KBM-7 (cell line): ENCODE measurements at regions not wholly inside any gene's neighbourhood (a gene's known extent, or its start where the extent isn't known, plus 50 kb on each side); places are given as distances from the start of the nearest gene placed in this dataset.
"Not testable (repeated sequence)": the region's sequence is repeated elsewhere in the genome, so short reads cannot be mapped to it uniquely, and the experiment has no call there.

Experiments
- DNase-seq: peaks from one replicate; pipeline ENCODE4 v3.0.0-alpha.2; 2015
- in situ Hi-C: fragments of 300-500 bp; cut with MboI; formaldehyde crosslinking; loops from 2 replicates; pipeline ENCODE4 v1.14.3; 2020; ENCODE audit warnings: low sequenced_read_pairs, low pct_unique_long_range_greater_than_20kb, mixed read lengths

DNA sequence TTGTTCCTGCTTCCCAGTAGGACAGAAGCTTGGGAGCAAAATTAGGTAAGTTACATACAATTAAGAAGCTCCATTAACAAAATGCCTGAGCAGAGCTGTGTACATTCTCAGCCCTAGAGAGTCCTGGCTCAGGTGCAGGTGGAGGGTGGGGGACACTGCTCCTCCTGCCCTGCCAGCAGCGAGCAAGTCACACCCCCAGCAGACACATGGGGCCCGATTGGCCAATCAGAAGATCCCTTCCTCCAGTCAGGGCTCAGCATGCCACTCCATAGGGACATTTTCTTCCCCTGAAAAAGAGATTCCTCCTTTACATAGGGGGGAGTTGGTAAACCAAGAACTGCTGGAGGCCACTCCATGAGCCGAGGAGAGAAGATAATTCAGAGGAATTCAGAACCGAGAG is 62.1 kb downstream of the PLXNA1 start:
- DNase-seq = no peak
- in situ Hi-C loops = no loop called here

DNA sequence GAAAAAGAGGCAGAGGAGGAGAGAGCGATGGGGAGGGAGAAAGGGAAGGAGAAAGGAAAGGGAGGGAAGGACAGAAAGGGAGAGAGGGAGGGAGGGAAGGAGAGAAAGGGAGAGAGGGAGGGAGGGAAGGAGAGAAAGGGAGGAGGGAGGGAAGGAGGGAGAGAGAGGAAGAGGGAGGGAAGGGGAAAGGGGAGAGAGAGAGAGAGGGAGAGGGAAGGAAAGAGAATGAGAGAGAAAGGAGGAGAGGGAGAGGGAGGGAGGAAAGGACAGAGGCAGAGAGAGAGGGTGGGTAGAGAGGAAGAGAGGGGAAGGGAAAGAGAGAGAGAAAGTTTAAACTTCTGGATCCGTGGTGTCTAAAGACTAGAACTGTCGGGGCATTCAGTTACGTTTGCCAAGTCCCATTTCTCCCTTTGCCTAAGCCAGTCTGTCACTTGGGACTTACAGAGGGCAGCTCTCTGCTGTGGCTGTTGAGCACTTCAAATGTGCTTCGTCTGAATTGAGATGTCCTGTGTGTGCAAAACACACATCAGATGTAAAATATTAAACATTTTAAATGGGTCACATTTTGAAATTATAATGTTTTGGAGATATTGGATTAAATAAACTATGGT is 62.6 kb downstream of the PLXNA1 start:
- in situ Hi-C loops = no loop called here
- no peak for DNase-seq

DNA sequence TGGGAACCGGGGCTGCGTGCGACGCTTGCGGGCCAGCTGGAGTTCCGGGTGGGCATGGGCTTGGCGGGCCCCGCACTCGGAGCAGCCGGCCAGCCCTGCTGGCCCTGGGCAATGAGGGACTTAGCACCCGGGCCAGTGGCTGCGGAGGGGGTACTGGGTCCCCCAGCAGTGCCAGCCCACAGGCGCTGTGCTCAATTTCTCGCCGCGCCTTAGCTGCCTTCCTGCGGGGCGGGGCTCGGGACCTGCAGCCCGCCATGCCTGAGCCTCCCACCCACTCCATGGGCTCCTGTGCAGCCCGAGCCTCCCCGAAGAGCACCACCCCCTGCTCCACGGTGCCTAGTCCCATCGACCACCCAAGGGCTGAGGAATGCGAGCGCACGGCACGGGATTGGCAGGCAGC is 63.8 kb downstream of the PLXNA1 start:
- in situ Hi-C loops, DNase-seq: not testable (repeated sequence)

DNA sequence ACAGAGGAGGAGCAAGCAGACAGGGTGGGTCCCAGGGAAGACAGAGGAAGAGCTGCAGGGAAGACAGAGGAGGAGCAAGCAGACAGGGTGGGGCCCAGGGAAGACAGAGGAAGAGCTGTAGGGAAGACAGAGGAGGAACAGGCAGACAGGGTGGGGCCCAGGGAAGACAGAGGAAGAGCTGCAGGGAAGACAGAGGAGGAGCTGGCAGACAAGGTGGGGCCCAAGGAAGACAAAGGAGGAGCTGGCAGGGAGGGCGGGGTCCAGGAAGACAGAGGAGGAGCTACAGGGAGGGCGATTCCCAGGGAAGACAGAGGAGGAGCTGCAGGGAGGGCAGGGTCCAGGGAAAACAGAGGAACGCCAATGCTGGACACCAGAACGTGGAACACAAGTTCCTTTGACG is 66.5 kb downstream of the PLXNA1 start:
- no peak for DNase-seq
- in situ Hi-C loops = no loop called here

DNA sequence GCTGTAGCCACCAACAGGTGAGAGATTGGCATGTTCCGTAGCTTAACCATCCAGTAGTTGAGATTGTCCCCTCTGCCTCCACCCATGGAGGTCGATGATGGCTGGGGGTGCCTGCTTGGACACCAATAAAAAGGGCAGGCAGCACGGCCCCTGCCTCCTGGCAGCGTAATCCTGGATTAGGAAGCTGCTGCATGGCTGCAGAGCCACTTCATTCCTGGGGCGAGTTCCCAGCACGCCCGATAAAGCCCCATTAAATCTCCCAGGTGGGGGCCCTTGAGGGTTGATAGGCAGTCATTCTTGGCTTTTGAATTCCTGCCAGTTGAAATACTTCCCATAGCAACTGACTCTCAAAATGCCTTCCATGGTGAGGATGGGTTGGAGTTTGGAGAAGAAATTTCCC is 67.8 kb downstream of the PLXNA1 start:
- in situ Hi-C loops = no loop called here
- no peak for DNase-seq

DNA sequence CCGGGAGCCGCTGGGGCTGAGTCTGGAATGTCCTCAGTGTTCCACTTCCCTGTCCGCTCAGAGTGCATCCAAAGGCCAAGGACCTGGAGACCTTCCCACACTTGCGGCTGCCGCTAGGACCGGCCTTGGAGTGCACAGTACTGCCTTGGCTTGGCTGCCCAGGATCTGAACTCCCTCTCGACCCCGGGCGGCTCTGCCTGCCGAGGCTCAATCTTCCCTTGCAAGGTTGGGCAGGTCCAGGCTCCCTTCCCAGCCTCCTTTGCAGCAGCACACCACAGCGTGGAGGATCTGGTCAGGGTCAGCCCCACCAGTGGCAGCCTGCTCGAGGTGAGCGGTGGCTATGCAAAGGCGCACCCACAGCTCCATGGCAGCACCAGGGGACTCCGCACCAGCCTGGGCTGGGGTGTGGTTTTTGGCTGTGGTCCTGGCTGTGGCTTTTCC is 69.2 kb downstream of the PLXNA1 start:
- in situ Hi-C loops = no loop called here

DNA sequence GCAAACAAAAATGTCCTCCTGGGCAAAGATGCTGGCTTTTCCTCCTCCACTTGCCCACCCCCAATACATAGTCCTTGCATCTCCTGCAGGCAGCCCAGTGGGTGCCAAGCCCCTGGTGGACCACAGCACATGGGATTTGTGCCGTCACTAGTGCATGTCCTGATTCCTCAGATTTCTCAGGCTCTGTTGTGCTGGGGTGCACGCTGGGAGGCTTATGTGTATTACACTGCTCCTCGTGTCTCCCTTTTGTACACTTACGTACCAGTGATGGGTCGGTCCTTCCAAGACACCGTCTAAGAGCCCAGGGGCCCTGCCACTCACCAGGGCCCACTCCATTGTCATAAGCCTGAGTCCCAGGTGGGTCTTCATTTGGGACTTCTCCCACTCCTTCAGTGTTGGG is 70.1 kb downstream of the PLXNA1 start:
- no peak for DNase-seq
- in situ Hi-C loops = no loop called here

More for the DNA sequence above, 69.2 kb downstream of the PLXNA1 start:
- no peak for DNase-seq

DNA sequence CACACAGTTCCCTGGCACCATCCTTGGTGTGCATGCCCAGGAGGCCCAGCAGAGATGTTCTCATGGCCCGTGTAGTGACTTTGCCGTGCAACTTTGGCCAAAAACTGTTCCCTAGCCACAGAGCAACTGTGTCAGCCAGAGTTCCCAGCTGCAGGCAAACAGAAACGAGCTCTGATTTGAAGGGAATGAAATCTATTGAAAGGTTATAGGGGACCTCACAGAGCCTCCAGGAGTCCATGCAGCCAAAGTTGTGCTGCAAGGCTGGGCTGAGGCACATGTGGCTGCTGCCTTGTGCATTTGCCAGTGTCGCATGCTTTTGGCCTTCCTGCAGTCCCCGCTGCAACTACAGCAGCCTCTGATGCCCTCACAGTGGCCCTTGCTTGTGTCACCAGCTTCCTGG is 70.5 kb downstream of the PLXNA1 start:
- in situ Hi-C loops = no loop called here
- no peak for DNase-seq

DNA sequence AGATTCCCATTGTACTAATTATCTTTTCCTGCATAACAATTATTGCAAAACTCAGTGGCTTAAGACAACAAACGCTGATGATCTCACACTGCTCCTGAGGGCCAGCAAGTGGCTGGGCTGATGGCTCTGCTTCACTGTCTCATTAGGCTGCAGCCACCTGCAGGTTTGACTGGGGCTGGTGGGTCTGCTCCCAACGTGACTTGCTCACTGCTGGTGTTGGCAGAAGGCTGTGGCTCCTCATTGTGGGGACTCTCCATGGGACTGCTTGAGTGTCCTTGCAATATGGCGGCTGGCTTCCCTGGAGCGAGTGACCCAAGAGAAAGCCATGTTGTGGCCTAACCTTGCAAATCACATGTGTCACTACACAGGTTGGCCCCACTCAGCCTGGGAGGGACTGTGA is 71.1 kb downstream of the PLXNA1 start:
- in situ Hi-C loops = no loop called here
- DNase-seq = no peak

DNA sequence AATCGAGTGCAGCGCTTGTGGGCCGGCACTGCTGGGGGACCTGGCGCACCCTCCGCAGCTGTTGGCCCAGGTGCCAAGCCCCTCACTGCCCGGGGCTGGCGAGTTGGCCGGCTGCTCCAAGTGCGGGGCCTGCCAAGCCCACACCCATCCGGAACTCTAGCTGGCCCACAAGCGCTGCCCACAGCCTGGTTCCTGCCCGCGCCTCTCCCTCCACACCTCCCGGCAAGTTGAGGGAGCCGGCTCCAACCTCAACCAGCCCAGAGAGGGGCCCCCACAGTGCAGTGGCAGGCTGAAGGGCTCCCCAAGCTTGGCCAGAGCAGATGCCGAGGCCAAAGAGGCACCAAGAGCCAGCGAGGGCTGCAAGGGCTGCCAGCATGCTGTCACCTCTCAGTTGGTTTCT is 73.4 kb downstream of the PLXNA1 start:
- in situ Hi-C loops = no loop called here
- DNase-seq = no peak

DNA sequence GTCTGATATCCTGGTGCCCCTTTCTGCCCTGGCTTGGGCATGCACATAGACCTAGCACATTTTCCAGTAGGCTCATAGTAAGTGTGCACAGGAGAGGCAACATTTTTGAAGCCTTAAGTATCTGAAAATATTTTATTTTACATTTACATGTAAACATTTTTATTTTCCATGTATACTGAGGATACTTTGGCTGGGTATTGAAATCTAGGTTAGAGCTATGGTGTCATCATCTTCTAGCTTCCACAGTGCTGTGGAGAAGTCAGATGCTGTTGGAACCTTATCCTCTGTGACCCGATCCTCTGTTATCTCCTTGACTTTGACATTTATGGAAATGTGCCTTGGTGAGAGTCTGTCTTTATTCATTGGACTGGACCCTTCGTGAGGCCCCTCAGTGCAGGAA is 74.1 kb downstream of the PLXNA1 start:
- in situ Hi-C loops = no loop called here
- DNase-seq = no peak

DNA sequence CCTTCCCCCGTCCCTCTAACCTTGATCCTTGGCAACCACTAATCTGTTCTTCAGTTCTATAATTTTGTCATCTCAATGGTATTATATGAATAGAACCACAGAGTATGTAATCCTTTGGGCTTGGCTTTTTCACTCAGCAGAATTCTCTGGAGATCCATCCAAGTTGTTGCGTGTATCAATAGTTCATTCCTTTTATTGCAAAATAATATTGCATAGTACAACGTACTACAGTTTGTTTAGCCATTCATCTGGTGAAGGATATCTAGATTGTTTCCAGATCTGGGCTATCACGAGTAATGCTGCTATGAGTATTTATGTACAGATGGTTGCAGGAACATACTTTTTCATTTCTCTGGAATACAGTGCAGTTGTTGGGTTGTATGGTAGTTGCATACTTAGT is 76.2 kb downstream of the PLXNA1 start:
- DNase-seq = no peak
- in situ Hi-C loops = no loop called here

DNA sequence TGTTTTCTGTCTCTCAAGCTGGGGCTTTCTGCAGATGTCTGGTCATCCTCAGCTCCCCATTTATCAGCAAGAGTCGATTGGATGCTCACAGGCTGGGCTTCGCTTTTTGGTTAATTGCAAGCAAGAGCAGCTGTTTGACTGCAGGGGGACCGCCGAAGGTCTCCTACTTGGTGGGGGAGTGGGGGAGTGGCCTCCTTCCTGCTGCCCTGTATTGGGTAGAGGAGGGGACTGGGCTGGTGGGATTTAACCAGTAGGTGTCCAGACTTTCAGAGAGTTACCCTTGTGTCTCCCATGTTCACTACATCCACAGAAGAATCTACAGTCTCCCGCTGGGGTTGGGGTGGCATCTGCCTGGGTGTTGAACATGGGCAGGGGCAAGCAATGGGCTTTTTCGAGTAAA is 78.7 kb downstream of the PLXNA1 start:
- no peak for DNase-seq
- in situ Hi-C loops = no loop called here

DNA sequence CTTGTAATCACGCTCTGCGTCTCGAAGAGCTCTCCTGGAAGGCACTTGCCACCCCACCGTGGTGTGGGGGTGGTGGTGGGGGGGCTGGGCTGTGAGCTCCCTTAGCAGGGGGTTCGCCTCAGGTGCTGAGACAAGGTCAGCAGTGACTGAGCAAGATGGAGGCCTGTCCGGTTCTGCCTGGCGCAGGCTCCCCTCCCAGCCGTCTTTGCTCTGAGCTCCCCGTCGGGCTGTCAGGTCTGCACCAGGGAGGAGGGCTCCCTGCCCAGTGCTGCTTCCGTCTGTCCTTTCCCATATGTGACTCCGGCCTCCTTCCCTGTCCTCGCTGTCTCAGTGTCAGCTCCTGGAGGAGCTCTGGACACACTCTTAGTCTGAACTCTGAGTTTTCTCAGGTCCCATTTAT is 80.0 kb downstream of the PLXNA1 start:
- no peak for DNase-seq
- in situ Hi-C loops = no loop called here

DNA sequence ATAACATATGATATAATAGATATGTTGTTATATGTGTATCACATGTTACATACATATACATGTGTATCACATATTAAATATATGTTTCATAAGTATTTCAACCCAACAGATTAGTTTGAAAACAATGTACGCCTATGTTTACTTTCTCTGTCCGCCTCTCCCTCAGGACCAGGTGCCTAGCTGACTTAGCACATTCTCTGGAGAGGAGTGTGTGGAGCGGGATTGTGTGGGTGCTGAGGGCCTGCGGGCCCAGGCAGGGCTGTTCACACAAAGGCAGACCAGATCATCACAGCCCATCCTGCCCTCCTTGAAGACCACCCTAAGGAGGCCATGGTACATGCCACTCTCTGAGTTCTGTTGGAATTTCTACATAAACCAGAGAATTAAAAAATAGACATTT is 81.0 kb downstream of the PLXNA1 start:
- DNase-seq = no peak
- in situ Hi-C loops = no loop called here

DNA sequence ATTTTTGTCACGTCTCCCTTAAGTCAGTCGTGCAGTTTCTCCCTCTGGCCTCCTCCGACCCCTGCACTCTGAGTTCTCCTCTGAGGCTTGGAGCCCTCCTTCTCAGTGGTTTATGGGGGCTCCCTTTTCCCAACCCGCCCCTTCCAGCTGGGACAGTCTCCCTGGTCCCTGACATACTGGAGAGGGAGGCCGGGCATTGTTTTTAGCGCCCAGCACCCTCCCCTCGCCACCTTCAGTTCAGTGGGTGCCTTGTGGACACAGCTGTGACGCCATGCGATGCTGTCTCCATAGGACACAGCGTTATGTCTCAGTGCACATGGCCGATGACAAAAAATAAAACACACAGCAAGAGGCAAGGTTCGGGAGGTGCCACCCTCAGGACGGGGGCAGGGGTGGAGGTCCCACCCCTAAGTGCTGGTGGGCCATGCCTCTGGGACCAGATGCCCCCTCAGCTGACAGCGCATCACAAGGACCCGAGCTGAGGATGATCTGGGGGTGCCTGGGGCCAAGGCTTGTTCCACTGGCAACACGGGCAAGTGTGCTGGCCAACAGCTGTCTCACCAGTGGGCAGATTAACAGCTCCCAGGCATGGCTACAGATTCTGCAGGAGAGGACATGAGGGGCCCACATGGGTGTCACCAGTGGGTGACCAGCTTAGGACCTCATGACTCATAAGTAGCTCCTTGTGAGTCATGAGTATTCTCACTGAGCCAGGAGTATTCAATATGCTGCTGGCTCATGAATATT is 81.6 kb downstream of the PLXNA1 start:
- in situ Hi-C loops = no loop called here
- DNase-seq = no peak

DNA sequence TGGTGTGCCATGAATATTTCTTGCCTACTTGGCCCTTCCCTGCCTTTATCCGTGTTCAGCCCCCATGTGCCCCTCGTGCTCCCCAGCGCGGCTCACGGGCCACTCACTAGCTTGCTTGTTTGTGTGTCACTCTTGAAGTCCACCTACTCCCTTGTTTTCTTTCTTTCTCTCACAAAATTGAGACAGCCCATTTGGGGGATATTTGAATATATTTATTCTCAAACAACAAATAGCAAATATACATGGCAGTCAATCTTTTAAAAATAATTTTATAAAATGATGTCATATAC is 82.2 kb downstream of the PLXNA1 start:
- in situ Hi-C loops = no loop called here
- no peak for DNase-seq

DNA sequence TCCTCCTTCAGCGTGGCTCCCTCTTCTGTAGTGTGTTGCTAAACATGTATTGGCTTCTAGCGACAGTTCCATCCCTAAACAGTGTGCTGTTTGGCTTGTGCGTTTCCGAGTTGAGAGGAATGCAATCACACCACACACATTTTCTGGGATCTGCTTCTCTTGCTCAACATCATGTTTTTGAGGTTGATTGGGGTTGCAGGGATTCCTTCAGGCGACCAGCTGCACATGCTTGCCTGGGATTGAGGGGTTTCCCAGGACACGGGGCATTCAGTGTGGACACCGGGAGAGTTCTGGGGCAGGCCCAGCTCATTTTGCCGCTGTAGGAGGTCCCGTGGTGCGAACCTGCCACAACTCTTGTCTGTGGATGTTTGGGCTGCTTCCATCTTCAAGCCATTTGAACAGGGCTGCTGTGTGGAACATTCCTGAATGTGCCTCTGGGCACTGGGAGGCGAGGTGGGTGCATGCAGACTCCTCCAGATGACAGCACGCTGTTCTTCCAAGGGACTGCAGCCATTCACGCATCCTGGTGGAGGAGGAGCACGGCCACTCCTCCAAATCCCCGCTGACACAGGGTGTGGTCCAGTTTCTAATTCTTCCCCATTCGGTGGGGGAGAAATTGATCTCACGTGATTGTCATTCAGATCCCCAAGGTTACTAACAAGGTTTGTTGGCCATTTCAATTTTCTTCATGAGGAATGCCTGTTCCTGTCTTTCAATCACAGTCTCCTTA is 82.8 kb downstream of the PLXNA1 start:
- in situ Hi-C loops = no loop called here
- no peak for DNase-seq

DNA sequence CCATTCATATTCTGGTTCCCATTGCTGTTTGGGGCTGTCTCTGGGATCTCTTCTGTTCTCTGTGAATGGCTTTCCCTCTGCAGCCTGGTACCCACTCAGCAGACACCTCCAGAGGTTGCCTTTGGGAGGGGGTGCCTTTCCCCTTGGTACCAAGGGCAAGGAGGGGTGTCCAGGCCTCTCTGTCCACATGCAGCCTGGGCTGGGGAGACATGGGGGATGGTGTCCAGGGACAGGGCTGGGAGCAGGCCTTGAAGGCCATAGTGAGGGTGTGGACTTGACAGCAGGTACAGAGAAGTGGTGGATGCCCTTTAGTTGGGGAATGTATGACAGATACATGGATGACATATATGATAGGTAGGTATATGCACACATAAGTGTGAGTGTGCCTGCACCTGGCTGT is 83.7 kb downstream of the PLXNA1 start:
- in situ Hi-C loops = no loop called here
- no peak for DNase-seq

DNA sequence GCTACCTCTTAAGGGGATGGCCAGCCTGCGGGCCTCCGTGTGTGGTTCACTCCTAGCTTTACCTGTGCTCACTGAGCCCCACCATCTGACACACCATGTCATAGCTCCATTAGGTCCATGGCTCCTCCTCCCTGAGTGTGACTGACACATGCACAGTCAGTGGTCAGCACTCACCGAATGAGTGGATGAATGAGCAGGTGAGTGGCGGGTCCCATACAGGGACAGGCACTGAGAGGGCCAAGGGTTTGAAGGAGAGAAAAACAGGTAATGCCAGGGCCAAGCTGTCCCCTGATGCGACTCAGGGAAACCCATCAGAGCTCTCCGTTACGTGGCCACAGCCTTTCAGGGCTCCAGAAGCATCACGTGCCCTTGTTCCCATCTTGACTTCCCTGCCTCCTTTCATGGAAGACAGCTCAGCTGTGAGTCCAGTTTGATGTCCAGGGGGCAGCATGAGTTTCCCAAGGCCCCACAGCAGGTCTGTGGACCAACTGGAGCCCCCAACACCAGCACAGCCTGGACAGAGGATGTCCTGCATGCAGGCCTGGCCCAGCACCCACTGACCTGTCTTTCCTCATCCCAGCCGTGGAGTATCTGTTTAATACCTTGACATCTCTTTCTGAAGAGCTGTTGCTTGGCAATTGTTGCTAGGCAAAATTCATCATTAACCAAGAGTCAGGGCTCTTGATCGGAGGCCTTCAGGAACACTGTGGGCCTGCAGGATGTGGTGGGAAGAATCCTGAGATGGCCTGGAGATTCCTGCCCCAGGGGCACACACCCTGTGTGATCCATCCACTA is 84.4 kb downstream of the PLXNA1 start:
- in situ Hi-C loops = no loop called here
- no peak for DNase-seq
